HUES64 (cell line): ENCODE measurements at regions not wholly inside any gene's neighbourhood (a gene's known extent, or its start where the extent isn't known, plus 50 kb on each side); places are given as distances from the start of the nearest gene placed in this dataset.

Experiments used
- H3K27ac ChIP-seq: 2 replicates; pipeline ENCODE4 v1.7.0; 2013; ENCODE audit warnings: low read depth, low read length, inconsistent platforms
- H3K27me3 ChIP-seq: 2 replicates; pipeline ENCODE4 v1.6.1; 2013; ENCODE audit warnings: mild to moderate bottlenecking, low read length; ENCODE audit not compliant: insufficient read depth
- H3K36me3 ChIP-seq: 2 replicates; pipeline ENCODE4 v1.6.1; 2013; ENCODE audit warnings: mild to moderate bottlenecking, low read length; ENCODE audit not compliant: insufficient read depth
- H3K4me1 ChIP-seq: 2 replicates; pipeline ENCODE4 v1.6.1; 2013; ENCODE audit warnings: mild to moderate bottlenecking, low read length, moderate library complexity; ENCODE audit not compliant: insufficient read depth
- H3K4me3 ChIP-seq: 2 replicates; pipeline ENCODE4 v1.5.1; 2013; ENCODE audit warnings: mild to moderate bottlenecking, low read length, moderate library complexity
- H3K9ac ChIP-seq: 2 replicates; pipeline ENCODE4 v1.6.1; 2013; ENCODE audit warnings: mild to moderate bottlenecking, low read depth, low read length
- H3K9me3 ChIP-seq: 2 replicates; pipeline ENCODE4 v1.6.1; 2013; ENCODE audit warnings: low read depth, low read length; ENCODE audit not compliant: insufficient read depth
- WGBS: fragments of 150-250, 120-280 bp; methylation state at CpG from one replicate; pipeline ENCODE4 v1.1.7; 2013; ENCODE audit warnings: missing lambda C conversion rate; 5-methylcytosine and 5-hydroxymethylcytosine counted together

GRCh38 chr22:27258616-27259172, 542.9 kb downstream of the MN1 start:
- Histone ChIP-seq H3K4me3 (no peak overlapping the region), H3K9me3 (peaks cover 4% of the 10 kb centered on the region; the same call in 1 of the 2 replicates), H3K36me3 (no peaks in the 10 kb centered on the region), H3K9ac (no peak overlapping the region), H3K4me1 (peaks cover 12% of the 10 kb centered on the region), H3K27me3 (no peaks in the 10 kb centered on the region), H3K27ac (no peak overlapping the region)
- 82% methylated on average over 9 of the region's 9 CpGs for WGBS

- 78% methylated on average over 8 of the region's 8 CpGs for WGBS
- Histone ChIP-seq H3K9ac (no peak overlapping the region), H3K4me1 (peaks cover 12% of the 10 kb centered on the region), H3K27ac (no peak overlapping the region), H3K36me3 (no peaks in the 10 kb centered on the region), H3K9me3 (peaks cover 4% of the 10 kb centered on the region; the same call in 1 of the 2 replicates), H3K27me3 (no peaks in the 10 kb centered on the region), H3K4me3 (no peak overlapping the region)
Measured at GRCh38 chr22:27259433-27259832, 542.1 kb downstream of the MN1 start.

- peaks cover 4% of the 10 kb centered on the region; the same call in 1 of the 2 replicates for H3K9me3 ChIP-seq
- H3K9ac ChIP-seq: no peak overlapping the region
- H3K4me1 ChIP-seq: peaks cover 12% of the 10 kb centered on the region
- no peaks in the 10 kb centered on the region for H3K36me3 ChIP-seq
- H3K4me3 ChIP-seq: no peak overlapping the region
- no peaks in the 10 kb centered on the region for H3K27me3 ChIP-seq
- WGBS: 45% methylated on average over 6 of the region's 6 CpGs
- H3K27ac ChIP-seq: no peak overlapping the region
Measured at GRCh38 chr22:27260087-27260698, 541.4 kb downstream of the MN1 start.

GRCh38 chr22:27262361-27262760, 539.2 kb downstream of the MN1 start:
- WGBS: 85% methylated on average over 10 of the region's 10 CpGs
- Histone ChIP-seq H3K36me3 (no peaks in the 10 kb centered on the region), H3K27ac (no peak overlapping the region), H3K4me1 (peaks cover 12% of the 10 kb centered on the region), H3K9me3 (no peaks in the 10 kb centered on the region), H3K4me3 (no peak overlapping the region), H3K27me3 (no peaks in the 10 kb centered on the region), H3K9ac (no peak overlapping the region)

GRCh38 chr22:27264184-27264583, 537.4 kb downstream of the MN1 start:
- Histone ChIP-seq H3K9me3 (no peaks in the 10 kb centered on the region), H3K27ac (no peak overlapping the region), H3K4me3 (no peak overlapping the region), H3K36me3 (no peaks in the 10 kb centered on the region), H3K4me1 (peaks cover 9% of the 10 kb centered on the region), H3K9ac (no peak overlapping the region), H3K27me3 (no peaks in the 10 kb centered on the region)
- 77% methylated on average over 6 of the region's 6 CpGs for WGBS

GRCh38 chr22:27267145-27267544, 534.4 kb downstream of the MN1 start:
- H3K36me3 ChIP-seq: no peaks in the 10 kb centered on the region
- H3K4me1 ChIP-seq: no peaks in the 10 kb centered on the region
- H3K27me3 ChIP-seq: no peaks in the 10 kb centered on the region
- no peak overlapping the region for H3K9ac ChIP-seq
- H3K9me3 ChIP-seq: no peaks in the 10 kb centered on the region
- WGBS: 96% methylated on average over 7 of the region's 7 CpGs
- H3K27ac ChIP-seq: no peak overlapping the region
- no peak overlapping the region for H3K4me3 ChIP-seq

GRCh38 chr22:27269751-27270543, 531.6 kb downstream of the MN1 start:
- H3K9me3 ChIP-seq: no peaks in the 10 kb centered on the region
- H3K27ac ChIP-seq: no peak overlapping the region
- H3K27me3 ChIP-seq: no peaks in the 10 kb centered on the region
- no peak overlapping the region for H3K9ac ChIP-seq
- 89% methylated on average over 5 of the region's 5 CpGs for WGBS
- no peak overlapping the region for H3K4me3 ChIP-seq
- no peaks in the 10 kb centered on the region for H3K4me1 ChIP-seq
- no peaks in the 10 kb centered on the region for H3K36me3 ChIP-seq

- Histone ChIP-seq H3K27ac (no peak overlapping the region), H3K36me3 (no peaks in the 10 kb centered on the region), H3K9me3 (no peaks in the 10 kb centered on the region), H3K9ac (no peak overlapping the region), H3K4me1 (no peaks in the 10 kb centered on the region), H3K4me3 (no peak overlapping the region), H3K27me3 (no peaks in the 10 kb centered on the region)
- WGBS: 65% methylated on average over 18 of the region's 18 CpGs
Measured at GRCh38 chr22:27270818-27271510, 530.6 kb downstream of the MN1 start.

- Histone ChIP-seq H3K9me3 (0 out of 2 replicates have a peak, but pooled peaks cover 8% of the 10 kb centered on the region), H3K9ac (no peak overlapping the region), H3K27ac (no peak overlapping the region), H3K4me1 (no peaks in the 10 kb centered on the region), H3K27me3 (no peaks in the 10 kb centered on the region), H3K4me3 (no peak overlapping the region), H3K36me3 (no peaks in the 10 kb centered on the region)
- WGBS: 27% methylated on average over 6 of the region's 8 CpGs
Measured at GRCh38 chr22:27273436-27273835, 528.1 kb downstream of the MN1 start.

GRCh38 chr22:27273853-27274252, 527.7 kb downstream of the MN1 start:
- Histone ChIP-seq H3K4me3 (no peak overlapping the region), H3K27ac (no peak overlapping the region), H3K4me1 (no peaks in the 10 kb centered on the region), H3K9ac (no peak overlapping the region), H3K27me3 (no peaks in the 10 kb centered on the region), H3K36me3 (no peaks in the 10 kb centered on the region), H3K9me3 (0 out of 2 replicates have a peak, but pooled peaks cover 8% of the 10 kb centered on the region)
- 64% methylated on average over 8 of the region's 10 CpGs for WGBS
